Testis (tissue), 2 donors: ENCODE measurements at regions not wholly inside any gene's neighbourhood (a gene's known extent, or its start where the extent isn't known, plus 50 kb on each side); places are given as distances from the start of the nearest gene placed in this dataset.

Source experiments
- POLR2A ChIP-seq: fragments of 450-650 bp; IDR thresholded peaks from one replicate; pipeline ENCODE4 v1.6.1; 2017; ENCODE audit warnings: antibody characterized with exemption, mild to moderate bottlenecking, moderate library complexity
- TF ChIP-seq, protein P1 (sequence below), 3 experiments: fragments of 450-650 bp in 2 of 3; fragments of 200-600 bp in 1 of 3; sonication (generic) in 1 of 3; IDR thresholded peaks; one replicate each; pipeline ENCODE4 v1.5.1; 2016 to 2019; ENCODE audit warnings: antibody characterized with exemption in 3 of 3, mild to moderate bottlenecking in 2 of 3, moderate library complexity in 1 of 3

DNA sequence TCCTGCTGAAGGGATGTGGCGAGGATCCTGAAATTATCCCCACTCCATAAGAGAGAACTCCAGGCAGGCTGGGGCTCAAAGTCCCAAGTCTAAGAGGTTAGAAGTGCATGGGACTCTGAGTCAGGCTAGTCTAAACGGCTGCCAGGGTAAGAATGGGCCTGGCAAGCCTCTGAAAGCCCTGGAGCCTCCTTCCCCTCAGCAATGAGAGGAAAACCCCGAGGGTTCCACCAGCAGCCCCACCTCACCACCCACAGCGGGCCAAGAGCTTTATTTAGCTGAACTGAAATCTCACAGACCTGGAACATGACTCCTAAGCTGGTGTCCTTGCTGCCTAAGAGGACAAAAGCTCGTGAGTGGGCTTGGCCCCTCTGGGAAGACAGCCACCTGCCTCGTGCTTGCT is 135.5 kb downstream of the SEC61B start:
- TF ChIP-seq, protein P1, sequence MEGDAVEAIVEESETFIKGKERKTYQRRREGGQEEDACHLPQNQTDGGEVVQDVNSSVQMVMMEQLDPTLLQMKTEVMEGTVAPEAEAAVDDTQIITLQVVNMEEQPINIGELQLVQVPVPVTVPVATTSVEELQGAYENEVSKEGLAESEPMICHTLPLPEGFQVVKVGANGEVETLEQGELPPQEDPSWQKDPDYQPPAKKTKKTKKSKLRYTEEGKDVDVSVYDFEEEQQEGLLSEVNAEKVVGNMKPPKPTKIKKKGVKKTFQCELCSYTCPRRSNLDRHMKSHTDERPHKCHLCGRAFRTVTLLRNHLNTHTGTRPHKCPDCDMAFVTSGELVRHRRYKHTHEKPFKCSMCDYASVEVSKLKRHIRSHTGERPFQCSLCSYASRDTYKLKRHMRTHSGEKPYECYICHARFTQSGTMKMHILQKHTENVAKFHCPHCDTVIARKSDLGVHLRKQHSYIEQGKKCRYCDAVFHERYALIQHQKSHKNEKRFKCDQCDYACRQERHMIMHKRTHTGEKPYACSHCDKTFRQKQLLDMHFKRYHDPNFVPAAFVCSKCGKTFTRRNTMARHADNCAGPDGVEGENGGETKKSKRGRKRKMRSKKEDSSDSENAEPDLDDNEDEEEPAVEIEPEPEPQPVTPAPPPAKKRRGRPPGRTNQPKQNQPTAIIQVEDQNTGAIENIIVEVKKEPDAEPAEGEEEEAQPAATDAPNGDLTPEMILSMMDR (IDR thresholded peaks at IDR 0.05) = no peak
- TF ChIP-seq POLR2A = no peak
